ENCODE measurements at regions not wholly inside any gene's neighbourhood (a gene's known extent, or its start where the extent isn't known, plus 50 kb on each side); places are given as distances from the start of the nearest gene placed in this dataset.
"Not testable (repeated sequence)": the region's sequence is repeated elsewhere in the genome, so short reads cannot be mapped to it uniquely, and the experiment has no call there.

- DNase-seq, result no peak
Measured at GRCh38 chr6:131336596-131336995, 201.3 kb downstream of the AKAP7 start.

GRCh38 chr6:131346896-131347295 is 211.6 kb downstream of the AKAP7 start:
- DNase-seq, result not testable (repeated sequence)

GRCh38 chr6:131348572-131348971 is 213.3 kb downstream of the AKAP7 start:
- no peak for DNase-seq

- no peak for DNase-seq
Measured at GRCh38 chr6:131349199-131349598, 213.9 kb downstream of the AKAP7 start.

GRCh38 chr6:131353106-131353505 is 217.8 kb downstream of the AKAP7 start:
- DNase-seq, result no peak

GRCh38 chr6:131353876-131354275 is 218.6 kb downstream of the AKAP7 start:
- DNase-seq, result no peak

- DNase-seq, result no peak
Measured at GRCh38 chr6:131354356-131354755, 218.7 kb upstream of the ARG1 start.

GRCh38 chr6:131356161-131356560 is 216.9 kb upstream of the ARG1 start:
- DNase-seq, result no peak

GRCh38 chr6:131357501-131357900 is 215.5 kb upstream of the ARG1 start:
- no peak for DNase-seq

- no peak for DNase-seq
Measured at GRCh38 chr6:131362070-131362469, 211.0 kb upstream of the ARG1 start.

- DNase-seq, result no peak
Measured at GRCh38 chr6:131362696-131363095, 210.3 kb upstream of the ARG1 start.

GRCh38 chr6:131363947-131364834 is 208.8 kb upstream of the ARG1 start:
- no peak for DNase-seq

- DNase-seq, result no peak
Measured at GRCh38 chr6:131366223-131366622, 206.8 kb upstream of the ARG1 start.

GRCh38 chr6:131367206-131367873 is 205.7 kb upstream of the ARG1 start:
- DNase-seq, result no peak

GRCh38 chr6:131368198-131368911 is 204.7 kb upstream of the ARG1 start:
- peak; percentile 73 for DNase-seq

- no peak for DNase-seq
Measured at GRCh38 chr6:131372535-131372934, 200.5 kb upstream of the ARG1 start.

- no peak for DNase-seq
Measured at GRCh38 chr6:131377112-131377705, 195.8 kb upstream of the ARG1 start.

GRCh38 chr6:131378874-131379273 is 194.2 kb upstream of the ARG1 start:
- DNase-seq, result no peak

- DNase-seq, result no peak
Measured at GRCh38 chr6:131379948-131380347, 193.1 kb upstream of the ARG1 start.

- no peak for DNase-seq
Measured at GRCh38 chr6:131381052-131381708, 191.8 kb upstream of the ARG1 start.

GRCh38 chr6:131381709-131382093 is 191.3 kb upstream of the ARG1 start:
- DNase-seq, result no peak

- no peak for DNase-seq
Measured at GRCh38 chr6:131382631-131383030, 190.4 kb upstream of the ARG1 start.
